Stimulated activated naive CD8-positive, alpha-beta T cell treated with anti-CD3 and anti-CD28 coated beads, Interleukin-15, Interleukin-2, amounts not matched to agents 100 ng/mL and 50 ng/mL, for 24 hours (primary cell): ENCODE measurements at regions not wholly inside any gene's neighbourhood (a gene's known extent, or its start where the extent isn't known, plus 50 kb on each side); places are given as distances from the start of the nearest gene placed in this dataset.
"Not testable (repeated sequence)": the region's sequence is repeated elsewhere in the genome, so short reads cannot be mapped to it uniquely, and the experiment has no call there.

ENCODE experiments used
- H3K27ac Mint-ChIP-seq: one replicate; pipeline ENCODE4 v1.8.0; 2021; ENCODE audit warnings: mild to moderate bottlenecking, mixed read lengths
- H3K27me3 Mint-ChIP-seq: one replicate; pipeline ENCODE4 v1.8.0; 2021; ENCODE audit warnings: mixed read lengths
- H3K36me3 Mint-ChIP-seq: one replicate; pipeline ENCODE4 v1.8.0; 2021; ENCODE audit warnings: low read depth, mixed read lengths
- H3K4me1 Mint-ChIP-seq: one replicate; pipeline ENCODE4 v1.8.0; 2021; ENCODE audit warnings: low read depth, mixed read lengths
- H3K4me3 Mint-ChIP-seq: one replicate; pipeline ENCODE4 v1.8.0; 2021; ENCODE audit warnings: mild to moderate bottlenecking, mixed read lengths
- H3K9me3 Mint-ChIP-seq: one replicate; pipeline ENCODE4 v1.8.0; 2021; ENCODE audit warnings: mixed read lengths

GRCh38 chr15:79769933-79770759 lies 126.7 kb downstream of the MTHFS start:
- no peaks in the 10 kb centered on the region for H3K9me3 Mint-ChIP-seq
- H3K27me3 Mint-ChIP-seq = peaks cover 6% of the 10 kb centered on the region
- no peak overlapping the region for H3K27ac Mint-ChIP-seq
- H3K4me1 Mint-ChIP-seq = no peaks in the 10 kb centered on the region
- H3K4me3 Mint-ChIP-seq = no peak overlapping the region
- H3K36me3 Mint-ChIP-seq = no peaks in the 10 kb centered on the region

GRCh38 chr15:79773128-79773527 lies 123.7 kb downstream of the MTHFS start:
- Mint-ChIP-seq H3K9me3 (no peaks in the 10 kb centered on the region), H3K4me3 (no peak overlapping the region), H3K27ac (no peak overlapping the region)

GRCh38 chr15:79775821-79776220 lies 121.0 kb downstream of the MTHFS start:
- Mint-ChIP-seq H3K36me3 (no peaks in the 10 kb centered on the region), H3K27ac (no peak overlapping the region), H3K27me3 (no peaks in the 10 kb centered on the region), H3K4me3 (no peak overlapping the region), H3K4me1 (peaks cover 5% of the 10 kb centered on the region), H3K9me3 (no peaks in the 10 kb centered on the region)

More at GRCh38 chr15:79773128-79773527, 123.7 kb downstream of the MTHFS start:
- no peaks in the 10 kb centered on the region for H3K27me3 Mint-ChIP-seq
- H3K4me1 Mint-ChIP-seq = no peaks in the 10 kb centered on the region
- H3K36me3 Mint-ChIP-seq = no peaks in the 10 kb centered on the region

- H3K4me3 Mint-ChIP-seq = no peak overlapping the region
- H3K4me1 Mint-ChIP-seq = peaks cover 5% of the 10 kb centered on the region
- H3K36me3 Mint-ChIP-seq = peaks cover 6% of the 10 kb centered on the region
- H3K9me3 Mint-ChIP-seq = peaks cover 15% of the 10 kb centered on the region
- peaks cover 10% of the 10 kb centered on the region for H3K27me3 Mint-ChIP-seq
- no peak overlapping the region for H3K27ac Mint-ChIP-seq
Observed at GRCh38 chr15:79777916-79778315, 118.9 kb downstream of the MTHFS start.

GRCh38 chr15:79778378-79778990 lies 118.3 kb downstream of the MTHFS start:
- no peak overlapping the region for H3K4me3 Mint-ChIP-seq

GRCh38 chr15:79779746-79780145 lies 117.1 kb downstream of the MTHFS start:
- H3K27ac Mint-ChIP-seq = no peak overlapping the region
- H3K4me3 Mint-ChIP-seq = no peak overlapping the region
- H3K4me1 Mint-ChIP-seq = peaks cover 5% of the 10 kb centered on the region
- H3K27me3 Mint-ChIP-seq = peaks cover 21% of the 10 kb centered on the region
- H3K36me3 Mint-ChIP-seq = peaks cover 6% of the 10 kb centered on the region
- H3K9me3 Mint-ChIP-seq = peaks cover 19% of the 10 kb centered on the region

More at GRCh38 chr15:79778378-79778990, 118.3 kb downstream of the MTHFS start:
- H3K4me1 Mint-ChIP-seq = peaks cover 5% of the 10 kb centered on the region
- no peak overlapping the region for H3K27ac Mint-ChIP-seq
- H3K9me3 Mint-ChIP-seq = peaks cover 19% of the 10 kb centered on the region
- peaks cover 14% of the 10 kb centered on the region for H3K27me3 Mint-ChIP-seq
- peaks cover 6% of the 10 kb centered on the region for H3K36me3 Mint-ChIP-seq

GRCh38 chr15:79782307-79782706 lies 114.5 kb downstream of the MTHFS start:
- not testable (repeated sequence) for H3K27ac Mint-ChIP-seq, H3K4me3 Mint-ChIP-seq, H3K36me3 Mint-ChIP-seq, H3K4me1 Mint-ChIP-seq
- Mint-ChIP-seq H3K27me3 (peaks cover 29% of the 10 kb centered on the region), H3K9me3 (peaks cover 19% of the 10 kb centered on the region)
